Adrenal gland (tissue), 5 donors: ENCODE measurements at regions not wholly inside any gene's neighbourhood (a gene's known extent, or its start where the extent isn't known, plus 50 kb on each side); places are given as distances from the start of the nearest gene placed in this dataset.

Source experiments
- CTCF ChIP-seq, 6 experiments: fragments of 450-650 bp in 4 of 6; fragments of 200-600 bp in 2 of 6; sonication (generic) in 1 of 6; IDR thresholded peaks; 1 replicate in 5 of 6; 2 replicates in 1 of 6; pipeline versions ENCODE4 v1.5.1 to v1.8.0; 2016 to 2021; ENCODE audit warnings: antibody characterized with exemption in 6 of 6, mild to moderate bottlenecking in 2 of 6, moderate library complexity in 1 of 6
- POLR2A ChIP-seq, 2 donors: fragments of 450-650 bp; IDR thresholded peaks; one replicate each; pipeline ENCODE4 v1.6.1; 2017; ENCODE audit warnings: antibody characterized with exemption in 2 of 2, mild to moderate bottlenecking in 2 of 2, moderate library complexity in 1 of 2
- donor health status: DM: no; HTN: no; CAD: no.

GRCh38 chr1:166283190-166283589 is 116.4 kb upstream of the FAM78B start:
- TF ChIP-seq POLR2A (IDR thresholded peaks at IDR 0.05) (no peak), CTCF (IDR thresholded peaks at IDR 0.05) (no peak)
